Amniotic stem cell (primary cell): ENCODE measurements at regions not wholly inside any gene's neighbourhood (a gene's known extent, or its start where the extent isn't known, plus 50 kb on each side); places are given as distances from the start of the nearest gene placed in this dataset.
A peak's percentile ranks its signal among the peaks of the same experiment; 100 is the strongest.
"Not testable (repeated sequence)": the region's sequence is repeated elsewhere in the genome, so short reads cannot be mapped to it uniquely, and the experiment has no call there.

Source experiments
- DNase-seq: peaks from one replicate; lab custom pipeline; 2025; lab: John Stamatoyannopoulos, UW

DNA sequence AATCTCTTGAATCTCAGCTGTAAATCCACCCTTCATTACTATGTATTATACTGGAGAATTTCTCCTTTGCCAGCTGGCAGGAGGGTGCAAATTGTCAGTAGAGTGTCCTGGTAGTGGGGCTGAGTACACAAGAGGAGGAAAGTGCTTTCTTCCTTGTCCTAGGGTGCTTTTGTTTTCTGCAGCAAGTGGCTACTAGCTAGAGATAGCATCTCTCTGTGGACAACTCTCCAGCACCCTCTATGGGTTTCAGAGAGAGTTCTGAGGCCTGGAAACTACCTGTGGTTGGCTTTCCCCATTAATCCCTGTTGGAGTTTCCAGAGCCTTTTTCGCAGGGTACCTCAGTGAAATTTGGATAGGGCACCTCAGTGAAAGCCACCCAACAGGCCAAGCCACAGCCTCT is 422.5 kb upstream of the RGS17 start:
- no peak for DNase-seq

DNA sequence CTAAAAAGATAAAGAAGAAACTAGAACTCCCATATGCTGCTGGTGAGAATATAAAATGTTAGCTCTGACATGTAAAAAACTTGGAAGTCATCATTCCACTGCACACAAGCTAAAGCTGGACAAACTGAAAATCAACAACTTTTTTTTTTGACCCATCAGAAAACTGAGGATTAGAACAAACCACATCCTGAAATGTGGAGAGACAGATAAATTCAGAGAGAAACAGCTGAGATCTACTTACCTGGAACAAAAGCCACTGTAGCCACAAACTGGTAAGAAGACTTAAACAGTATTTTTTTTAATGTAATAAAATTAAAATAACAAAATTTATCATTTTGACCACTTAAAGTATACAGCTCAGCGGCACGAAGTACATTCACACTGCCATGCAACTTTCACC is 408.5 kb upstream of the RGS17 start:
- DNase-seq: no peak

DNA sequence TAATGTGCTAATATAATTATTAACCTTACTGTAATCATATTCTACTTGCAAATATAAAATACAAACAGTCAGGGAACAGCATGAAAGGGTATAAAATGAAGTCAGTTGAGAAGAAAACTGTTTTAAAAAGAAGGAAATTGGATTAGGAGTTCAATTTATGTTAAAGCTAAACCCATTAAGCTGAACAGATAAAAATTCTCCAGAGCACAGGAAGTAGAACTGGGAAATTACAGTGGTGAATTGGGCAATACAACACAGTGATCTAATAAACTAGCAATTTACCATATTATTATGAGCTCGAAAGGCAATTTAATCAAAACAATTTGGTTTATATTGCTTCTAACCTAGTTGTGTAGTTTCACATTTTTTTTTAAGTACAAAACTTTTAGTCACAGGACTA is 407.4 kb upstream of the RGS17 start:
- DNase-seq: no peak

GRCh38 chr6:153537422-153537821 is 406.3 kb upstream of the RGS17 start:
- no peak for DNase-seq

GRCh38 chr6:153526479-153526878 is 395.4 kb upstream of the RGS17 start:
- DNase-seq: no peak

DNA sequence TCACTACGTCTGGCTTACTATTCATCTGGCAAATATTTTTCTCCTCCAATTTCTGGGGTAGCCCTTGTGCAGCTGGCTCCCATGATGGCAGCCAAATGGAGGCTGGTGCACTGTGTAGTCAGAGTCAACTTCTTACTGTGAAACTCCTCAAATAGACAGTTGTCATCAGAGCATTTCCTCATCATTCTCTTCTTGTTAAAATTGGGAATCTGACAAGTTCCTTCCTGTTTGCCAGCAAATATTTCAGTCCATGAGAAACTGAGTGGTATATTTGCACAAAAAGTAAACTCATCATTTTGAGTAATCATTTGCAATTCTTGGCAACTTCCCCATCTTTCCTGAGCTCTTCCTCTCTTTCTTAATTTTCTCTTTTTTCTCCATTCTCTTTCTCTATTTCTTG is 394.9 kb upstream of the RGS17 start:
- DNase-seq: no peak

DNA sequence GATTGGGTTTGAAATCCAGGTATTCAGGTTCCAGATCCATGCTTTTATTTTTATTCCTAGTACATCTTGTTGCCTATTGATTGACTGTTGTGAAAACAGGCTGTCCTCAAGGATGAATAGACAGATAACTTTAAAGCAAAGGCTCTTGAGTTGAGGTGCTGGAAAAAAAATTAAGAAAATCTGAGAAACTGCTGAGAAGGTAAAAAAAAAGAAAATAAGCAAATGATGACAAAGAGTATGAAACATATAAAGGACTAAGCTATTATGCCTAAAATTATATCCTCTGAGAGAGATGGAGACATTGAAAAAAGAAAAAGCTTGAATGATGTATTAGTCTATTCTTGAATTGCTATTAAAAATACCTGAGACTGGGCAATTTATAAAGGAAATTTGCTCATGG is 392.3 kb upstream of the RGS17 start:
- DNase-seq: no peak

GRCh38 chr6:153511896-153512496 is 380.9 kb upstream of the RGS17 start:
- DNase-seq: peak; percentile 1

GRCh38 chr6:153503810-153504209 is 372.7 kb upstream of the RGS17 start:
- DNase-seq: no peak

DNA sequence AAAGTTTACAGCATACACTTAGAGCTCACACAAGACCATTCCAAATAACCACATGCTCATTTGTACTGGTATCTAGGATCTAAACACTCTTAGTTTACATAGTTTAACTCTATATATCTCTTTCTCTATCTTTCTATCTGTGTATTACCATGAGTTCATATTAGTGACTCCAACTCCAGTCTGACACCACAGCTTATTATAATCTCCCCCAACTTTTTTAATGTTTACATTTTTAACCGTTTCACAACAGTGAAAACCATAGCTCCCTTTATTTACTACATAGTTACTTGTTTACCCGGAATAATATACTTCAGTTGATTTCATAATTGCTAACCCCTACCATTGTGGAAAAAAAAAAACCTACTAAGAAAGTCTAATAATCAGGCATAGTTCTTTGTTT is 362.4 kb upstream of the RGS17 start:
- no peak for DNase-seq

DNA sequence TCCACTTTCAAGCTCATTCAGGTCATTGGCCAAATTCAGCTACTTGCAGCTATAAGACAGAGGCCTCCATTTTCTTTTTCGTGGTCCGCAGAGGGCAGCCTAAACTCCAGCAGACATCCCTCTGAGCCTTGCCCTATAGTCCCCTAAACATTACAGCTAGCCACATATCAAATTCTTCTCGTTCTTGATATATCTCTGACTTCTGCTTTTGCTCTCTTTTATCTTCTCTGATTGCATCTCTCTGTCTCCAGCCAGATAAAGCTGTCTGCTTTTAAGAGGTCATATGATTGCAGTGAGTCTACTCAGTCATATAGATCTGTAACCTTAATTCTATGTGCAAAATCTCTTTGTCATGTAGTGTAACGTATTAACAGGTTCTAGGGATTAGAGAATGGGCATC is 358.4 kb upstream of the RGS17 start:
- DNase-seq: no peak

DNA sequence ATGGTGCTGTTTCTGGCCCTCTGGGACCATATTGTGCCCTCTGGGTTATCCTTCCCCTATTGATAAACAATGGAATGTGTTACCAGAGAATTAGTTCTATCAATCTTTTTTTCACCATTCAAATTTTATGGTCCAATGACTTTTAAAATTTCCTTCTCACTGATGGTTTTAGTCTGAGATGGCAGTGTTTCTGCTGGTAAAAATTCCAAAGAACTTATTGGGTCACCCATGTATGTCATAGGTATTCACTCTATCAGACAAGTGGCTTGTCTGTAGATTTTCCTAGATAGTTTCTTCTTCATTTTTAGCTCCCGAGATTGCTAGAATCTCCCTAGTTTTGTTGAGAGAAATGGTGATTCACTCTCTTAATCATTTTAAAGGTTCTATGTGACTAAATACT is 357.2 kb upstream of the RGS17 start:
- DNase-seq: no peak

GRCh38 chr6:153485072-153485471 is 354.0 kb upstream of the RGS17 start:
- no peak for DNase-seq

DNA sequence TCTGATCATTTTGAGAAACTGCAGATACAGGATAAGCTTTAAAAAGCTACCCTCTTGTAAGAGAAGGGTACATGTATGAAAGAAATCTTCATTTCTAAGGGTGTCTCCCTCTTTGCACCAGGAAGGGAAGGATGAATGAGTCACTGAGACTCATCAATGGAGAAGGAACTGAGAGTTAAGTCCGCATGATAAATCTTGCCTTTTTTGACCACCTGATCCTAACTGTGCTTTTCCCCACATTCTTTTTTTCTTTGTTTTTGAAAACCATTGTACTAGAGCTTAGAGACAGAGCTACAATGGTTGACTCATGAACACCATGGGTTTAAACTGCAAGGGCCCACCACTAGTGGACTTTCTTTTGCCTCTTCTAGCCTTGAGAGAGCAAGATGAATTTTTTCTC is 353.0 kb upstream of the RGS17 start:
- no peak for DNase-seq

DNA sequence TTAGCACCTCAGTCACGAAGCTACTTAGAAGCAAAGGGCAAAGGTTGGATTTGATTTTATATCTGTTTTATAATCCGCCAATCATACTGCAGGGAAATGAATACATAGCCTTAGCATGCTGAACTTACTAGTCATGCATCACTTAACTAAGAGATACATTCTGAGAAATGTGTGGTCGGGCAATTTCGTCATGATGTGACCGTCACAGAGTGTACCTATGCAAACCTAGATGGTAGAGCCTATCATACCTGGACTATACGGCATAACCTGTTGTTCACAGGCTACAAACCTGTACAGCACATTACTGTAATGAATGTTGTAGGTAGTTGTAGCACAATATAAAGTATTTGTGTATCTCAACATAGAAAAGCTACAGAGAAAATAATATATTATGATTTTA is 345.2 kb upstream of the RGS17 start:
- DNase-seq: no peak

DNA sequence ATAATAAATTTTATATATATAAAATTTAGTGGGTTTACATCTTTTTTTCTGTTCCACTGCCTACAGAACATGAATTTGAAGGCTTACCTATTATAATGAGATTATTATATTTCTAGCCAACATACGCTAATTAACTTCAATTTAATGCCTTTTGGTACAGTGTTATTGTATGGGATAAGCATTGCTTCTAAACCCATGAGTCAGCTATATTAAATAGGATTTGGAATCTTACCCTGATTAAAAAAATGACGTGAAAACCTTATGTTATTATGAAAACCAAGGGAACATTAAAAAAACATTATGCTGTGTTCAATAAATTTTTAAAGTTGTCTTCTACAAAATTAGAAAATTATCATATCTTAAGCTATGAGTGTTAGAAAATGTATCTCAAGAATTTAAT is 334.0 kb upstream of the RGS17 start:
- no peak for DNase-seq

DNA sequence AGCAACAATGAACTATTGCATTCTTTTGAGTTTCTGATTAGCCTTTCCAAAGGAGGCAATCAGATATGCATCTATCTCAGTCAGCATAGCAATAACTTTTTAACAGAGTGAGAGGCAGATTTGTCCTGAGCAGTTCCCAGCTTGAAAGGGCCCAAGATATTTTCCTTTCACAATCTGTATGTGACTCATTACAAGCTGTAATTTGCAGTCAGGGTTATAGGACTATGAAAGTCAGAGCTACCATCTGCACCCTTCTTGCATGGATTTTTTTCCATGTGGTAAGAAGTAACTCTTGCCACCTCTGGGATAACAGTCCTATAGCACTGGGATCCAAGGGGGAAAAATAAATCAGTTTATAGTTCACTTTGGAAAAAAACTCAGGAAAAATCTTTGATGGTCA is 318.2 kb upstream of the RGS17 start:
- DNase-seq: no peak

DNA sequence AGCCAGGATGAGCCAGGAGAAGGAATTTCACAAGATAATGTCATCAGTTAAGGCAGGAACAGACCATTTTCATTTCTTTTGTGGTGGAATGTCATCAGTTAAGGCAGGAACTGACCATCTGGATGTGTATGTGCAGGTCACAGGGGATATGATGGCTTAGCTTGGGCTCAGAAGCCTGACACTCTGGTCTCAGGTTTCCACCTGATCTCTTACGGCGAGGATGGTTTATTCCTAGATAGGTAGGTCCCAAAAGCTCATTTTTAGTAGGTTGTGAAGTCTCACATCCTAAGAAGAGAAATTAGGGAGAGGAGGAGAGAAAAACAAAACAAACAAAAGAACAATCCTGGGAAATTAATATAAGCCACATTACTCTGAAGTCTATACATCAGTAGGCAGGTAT is 311.7 kb upstream of the RGS17 start:
- not testable (repeated sequence) for DNase-seq

DNA sequence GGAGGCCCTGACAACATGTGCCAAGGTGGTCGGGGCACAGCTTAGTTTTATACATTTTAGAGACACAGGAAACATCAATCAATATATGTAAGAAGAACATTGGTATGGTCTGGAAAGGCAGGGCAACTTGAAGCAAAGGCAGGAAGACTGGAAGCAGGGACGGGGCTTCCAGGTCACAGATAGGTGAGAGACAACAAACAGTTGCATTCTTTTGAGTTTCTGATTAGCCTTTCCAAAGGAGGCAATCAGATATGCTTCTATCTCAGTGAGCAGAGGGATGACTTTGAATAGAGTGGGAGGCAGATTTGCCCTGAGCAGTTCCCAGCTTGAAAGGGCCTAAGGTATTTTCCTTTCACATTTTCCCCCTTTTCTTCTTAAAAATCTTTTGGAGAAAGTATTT is 311.0 kb upstream of the RGS17 start:
- no peak for DNase-seq

- no peak for DNase-seq
Observed at GRCh38 chr6:153437193-153437592, 306.1 kb upstream of the RGS17 start.

DNA sequence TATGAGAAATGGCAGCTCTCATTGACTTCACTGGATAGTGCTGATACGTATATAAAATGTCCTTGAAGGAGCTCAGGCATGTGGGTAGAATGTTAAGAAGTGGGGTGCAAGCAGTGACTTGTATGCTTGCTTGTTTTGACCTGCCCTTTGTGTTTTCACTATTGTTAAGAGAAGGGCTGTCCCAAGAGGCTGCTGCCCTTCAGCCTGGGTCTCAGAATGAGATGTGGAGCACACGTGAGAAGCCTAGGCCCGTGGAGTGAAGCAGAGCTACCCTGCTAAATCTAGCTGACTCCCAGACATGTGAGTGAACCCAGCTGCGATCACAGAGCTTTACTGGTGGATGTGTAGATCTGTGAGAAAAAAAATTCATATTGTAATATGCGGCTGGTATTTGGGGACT is 305.3 kb upstream of the RGS17 start:
- no peak for DNase-seq

DNA sequence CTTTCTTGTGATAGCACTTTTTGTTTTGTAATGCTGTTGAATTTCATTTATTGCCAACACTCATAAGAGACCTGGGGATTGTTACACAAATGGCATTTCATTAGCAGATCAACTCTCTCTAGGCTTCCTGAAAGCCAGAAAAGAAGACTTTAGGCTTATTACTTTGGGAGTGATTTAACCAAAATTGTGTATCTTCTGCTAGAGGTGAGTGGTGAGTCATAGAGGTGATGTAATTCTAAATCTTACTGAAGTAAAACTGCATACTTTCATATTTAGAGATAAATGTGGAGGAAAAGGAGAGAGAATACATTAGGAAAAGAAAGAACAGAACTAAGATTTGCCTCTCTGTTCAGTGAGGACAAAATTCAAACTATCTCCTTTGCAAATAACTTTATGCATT is 304.7 kb upstream of the RGS17 start:
- DNase-seq: no peak

- DNase-seq: no peak
Observed at GRCh38 chr6:153425536-153425935, 294.5 kb upstream of the RGS17 start.

- DNase-seq: no peak
Observed at GRCh38 chr6:153424719-153425400, 293.8 kb upstream of the RGS17 start.
